NCI-H2227 treated with DMSO at 0.1 percent for 48 hours (cell line): ENCODE measurements at regions not wholly inside any gene's neighbourhood (a gene's known extent, or its start where the extent isn't known, plus 50 kb on each side); places are given as distances from the start of the nearest gene placed in this dataset.

Source experiments
- DNase-seq: peaks from one replicate; lab custom pipeline; 2025; lab: John Stamatoyannopoulos, UW

DNA sequence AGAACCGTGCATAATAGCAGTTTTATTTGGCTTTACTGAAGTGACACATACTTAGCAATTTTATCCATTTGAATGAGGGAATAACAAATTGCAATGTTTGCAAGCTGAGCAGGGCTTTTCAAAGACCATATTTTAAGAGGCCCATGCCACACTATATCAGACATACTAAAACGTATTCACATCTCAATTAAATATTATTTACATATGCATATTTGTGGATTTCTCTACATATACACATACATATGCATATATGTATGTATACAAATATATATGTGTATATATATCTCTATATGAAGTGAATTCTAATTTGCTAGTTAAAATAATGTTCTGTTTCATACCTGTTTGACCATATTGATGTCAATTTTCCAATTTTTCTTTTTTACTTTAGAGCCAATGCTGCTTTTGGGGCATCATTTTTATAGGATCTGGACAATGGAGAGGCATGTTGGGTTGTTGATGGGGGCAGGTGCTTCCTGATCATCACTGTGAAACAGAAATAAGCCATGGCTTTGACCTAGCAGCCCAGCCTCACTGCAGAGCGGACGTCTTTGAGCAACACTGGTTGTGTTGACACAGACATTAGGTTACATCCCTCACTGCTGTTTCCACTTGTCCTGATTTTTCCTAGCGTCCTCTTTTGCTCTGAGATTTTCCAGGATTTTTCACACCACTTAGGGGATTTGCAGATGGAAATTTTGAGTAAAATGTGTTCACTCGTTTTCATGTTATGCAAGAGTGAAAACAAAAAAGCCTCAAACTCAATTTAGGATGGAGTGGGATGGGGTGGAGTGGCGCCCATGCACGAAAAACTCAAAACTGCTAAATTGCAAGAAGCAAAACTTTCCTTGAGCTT is 56.9 kb downstream of the RDH14 start:
- DNase-seq: no peak

DNA sequence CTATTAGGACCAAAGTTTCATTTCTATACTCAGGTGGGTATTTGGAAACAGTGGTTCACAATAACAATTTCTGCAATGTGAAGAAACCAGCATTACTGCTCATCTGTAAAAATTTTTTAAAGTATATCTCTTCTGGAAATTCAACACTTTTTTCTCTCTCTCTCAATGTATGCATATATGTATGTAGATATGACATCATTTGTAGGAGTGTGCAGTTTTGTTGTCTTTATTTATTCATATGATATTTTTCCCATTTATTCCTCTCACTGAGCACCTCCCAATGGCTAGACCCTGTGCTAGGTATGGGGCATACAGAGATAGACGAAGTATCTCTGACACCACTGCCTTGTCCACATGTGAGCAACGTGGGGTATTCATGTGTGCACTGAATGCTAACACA is 58.3 kb downstream of the RDH14 start:
- no peak for DNase-seq

DNA sequence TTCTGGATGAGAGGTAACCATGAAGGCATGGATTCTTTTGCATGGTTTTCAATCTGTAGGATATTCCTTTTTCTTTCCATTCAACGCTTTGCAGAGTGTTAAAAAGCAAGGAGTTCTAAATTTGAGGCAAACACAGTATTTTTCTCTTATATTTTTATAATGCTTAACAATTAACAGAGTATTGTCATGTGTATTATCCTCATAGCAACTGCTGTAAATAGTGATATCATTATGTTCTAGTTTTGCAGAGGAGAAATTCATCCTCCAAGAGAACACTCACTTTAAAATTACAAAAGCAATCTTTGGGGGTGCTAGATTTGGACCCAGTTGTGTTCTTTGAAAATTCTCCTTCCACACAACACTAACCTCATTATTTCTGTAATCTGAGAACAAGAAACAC is 58.7 kb downstream of the RDH14 start:
- DNase-seq: no peak

DNA sequence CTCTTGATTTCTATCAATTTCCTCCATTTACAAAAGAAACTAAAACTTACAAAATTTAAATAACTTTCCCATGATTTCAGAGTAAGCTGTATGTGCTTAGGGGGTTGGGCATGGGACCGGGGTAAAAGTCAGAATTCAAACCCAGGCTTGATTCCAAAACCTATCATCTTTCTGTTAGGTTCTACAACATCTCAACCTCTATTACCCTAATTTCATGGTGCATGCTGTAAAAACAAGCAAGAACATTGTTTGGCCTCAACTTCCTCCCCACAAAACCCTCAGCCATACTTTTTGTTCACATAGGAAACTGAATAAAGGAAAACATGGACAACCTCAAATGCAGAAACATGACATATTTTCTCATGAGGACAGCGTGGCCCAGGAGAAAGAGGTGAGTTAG is 59.3 kb downstream of the RDH14 start:
- no peak for DNase-seq

DNA sequence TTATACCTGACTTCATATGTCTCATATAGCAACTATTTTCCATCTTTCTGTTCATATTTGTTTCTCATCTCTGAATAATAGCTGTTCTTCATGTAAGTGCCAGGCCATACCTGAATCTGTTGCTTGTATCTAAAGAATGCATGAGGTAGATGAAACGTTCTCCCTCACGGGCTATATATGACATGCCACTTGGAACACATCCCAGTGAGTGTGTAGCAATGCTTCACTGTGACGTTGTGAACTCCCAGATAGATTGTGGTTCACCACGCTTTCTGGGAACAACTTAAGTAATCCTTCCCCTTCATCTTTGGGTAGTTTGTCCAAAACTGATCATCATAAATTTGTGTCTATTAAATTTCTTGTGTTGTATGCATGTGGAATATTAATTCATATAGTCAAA is 60.1 kb downstream of the RDH14 start:
- DNase-seq: no peak

DNA sequence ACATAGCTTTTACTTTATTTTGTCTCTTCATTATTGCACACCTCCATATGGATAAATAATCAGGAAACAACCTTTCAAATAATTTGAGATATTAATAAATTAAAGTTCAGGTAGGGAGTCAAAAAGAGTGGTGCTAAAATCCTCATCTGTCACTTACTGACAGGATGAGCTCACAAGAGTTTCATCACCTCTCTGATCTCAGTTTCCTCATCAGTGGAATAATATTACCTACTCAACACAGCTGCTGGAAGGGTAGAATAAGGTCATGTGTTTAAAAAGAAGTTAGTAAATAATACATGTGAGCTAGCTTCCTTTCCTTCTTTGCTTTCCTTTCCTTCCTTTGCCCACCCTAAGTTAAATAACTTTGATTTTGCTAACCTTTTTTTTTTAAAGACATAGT is 61.9 kb downstream of the RDH14 start:
- DNase-seq: no peak

DNA sequence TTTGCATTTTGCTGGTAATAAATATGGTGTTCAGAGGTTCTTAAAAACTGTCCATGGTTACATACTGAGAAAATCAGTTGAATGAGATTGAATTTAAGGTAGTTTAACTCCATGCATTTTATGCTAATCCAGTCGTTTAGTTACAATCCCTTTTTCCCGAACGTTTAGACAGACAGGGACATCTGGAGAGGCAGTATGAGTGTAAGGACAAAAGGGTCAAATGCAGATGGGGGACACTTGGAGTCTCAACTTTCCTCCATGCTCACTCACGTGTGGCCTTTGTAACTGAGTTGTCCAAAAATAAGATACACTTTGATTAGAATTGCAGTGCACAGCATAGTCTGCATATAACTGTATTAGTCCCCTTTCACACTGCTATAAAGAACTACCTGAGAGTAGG is 63.9 kb downstream of the RDH14 start:
- no peak for DNase-seq

DNA sequence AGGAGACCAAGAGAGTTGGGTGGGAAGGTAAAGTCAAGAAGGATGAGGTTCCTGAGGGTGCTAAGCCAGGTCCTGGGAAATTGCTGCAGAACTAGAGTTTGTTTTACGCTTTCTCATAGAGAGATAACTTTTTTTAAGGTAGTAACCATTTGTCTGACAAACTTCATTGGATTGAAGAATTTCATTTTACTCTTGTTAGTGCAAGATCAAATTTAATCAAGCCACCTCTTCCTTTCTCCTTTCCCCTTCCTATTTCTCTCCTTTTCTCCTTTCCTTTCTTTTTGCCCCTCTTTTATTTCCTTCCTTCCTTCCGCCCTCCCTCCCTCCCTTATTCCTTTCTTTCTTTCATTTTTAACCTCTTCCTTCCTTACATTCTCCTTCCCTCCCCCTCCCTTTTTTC is 65.4 kb downstream of the RDH14 start:
- no peak for DNase-seq

DNA sequence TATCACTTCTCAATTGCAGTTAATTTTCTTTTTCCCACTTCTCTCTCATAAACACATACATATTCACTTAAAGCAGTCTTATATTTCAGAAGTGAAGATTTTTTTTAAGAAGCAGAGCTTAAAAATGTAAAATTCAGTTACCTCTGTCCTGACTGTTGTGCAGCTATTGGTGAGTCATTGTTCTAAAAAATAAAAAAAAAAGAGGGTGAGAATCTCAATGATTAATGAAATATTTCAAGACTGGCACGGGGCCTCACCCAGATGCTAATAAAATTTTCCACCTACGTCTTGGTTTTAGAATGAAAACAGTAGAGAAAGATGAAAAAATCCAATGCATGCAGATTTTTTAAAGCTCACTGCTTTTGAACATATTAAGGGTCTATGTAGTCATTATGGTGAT is 67.7 kb downstream of the RDH14 start:
- DNase-seq: no peak

DNA sequence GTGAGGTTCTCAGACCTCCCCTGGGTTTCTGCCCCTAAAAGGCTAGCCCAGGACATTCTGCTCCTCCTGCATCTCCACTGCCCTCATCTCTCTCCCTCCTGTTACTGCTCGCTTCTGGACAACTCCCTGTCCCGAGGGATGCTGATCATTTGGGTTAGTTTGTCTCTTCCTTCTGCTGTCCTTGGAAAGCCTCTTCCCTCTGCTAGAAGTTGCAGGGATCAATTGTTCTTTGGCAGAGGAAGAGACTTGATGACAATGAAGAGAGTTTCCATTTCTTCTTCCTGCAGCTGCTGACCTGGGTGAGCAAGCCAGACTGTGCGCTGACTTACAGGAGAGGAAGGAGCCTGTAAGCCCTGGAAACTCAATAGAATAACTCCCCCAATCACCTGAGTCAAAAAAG is 68.9 kb downstream of the RDH14 start:
- no peak for DNase-seq

DNA sequence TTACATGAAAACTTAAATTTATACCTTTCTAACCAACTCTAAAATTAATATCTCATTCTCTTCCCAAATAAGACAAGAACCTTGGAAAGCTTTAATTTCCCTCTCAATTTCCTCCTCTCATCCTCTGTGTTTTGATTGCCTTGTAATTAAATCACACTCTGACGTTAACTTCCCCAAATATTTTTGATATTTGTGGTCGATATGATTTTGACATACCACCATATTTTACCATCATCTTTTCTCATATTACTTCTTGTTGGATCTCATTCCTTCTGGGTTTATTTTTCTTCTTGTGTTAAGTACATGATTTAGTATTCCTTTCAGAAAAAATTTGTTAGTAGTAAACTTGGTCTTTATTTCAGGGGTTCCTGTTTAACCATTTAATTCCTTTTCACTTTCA is 69.6 kb downstream of the RDH14 start:
- DNase-seq: no peak

DNA sequence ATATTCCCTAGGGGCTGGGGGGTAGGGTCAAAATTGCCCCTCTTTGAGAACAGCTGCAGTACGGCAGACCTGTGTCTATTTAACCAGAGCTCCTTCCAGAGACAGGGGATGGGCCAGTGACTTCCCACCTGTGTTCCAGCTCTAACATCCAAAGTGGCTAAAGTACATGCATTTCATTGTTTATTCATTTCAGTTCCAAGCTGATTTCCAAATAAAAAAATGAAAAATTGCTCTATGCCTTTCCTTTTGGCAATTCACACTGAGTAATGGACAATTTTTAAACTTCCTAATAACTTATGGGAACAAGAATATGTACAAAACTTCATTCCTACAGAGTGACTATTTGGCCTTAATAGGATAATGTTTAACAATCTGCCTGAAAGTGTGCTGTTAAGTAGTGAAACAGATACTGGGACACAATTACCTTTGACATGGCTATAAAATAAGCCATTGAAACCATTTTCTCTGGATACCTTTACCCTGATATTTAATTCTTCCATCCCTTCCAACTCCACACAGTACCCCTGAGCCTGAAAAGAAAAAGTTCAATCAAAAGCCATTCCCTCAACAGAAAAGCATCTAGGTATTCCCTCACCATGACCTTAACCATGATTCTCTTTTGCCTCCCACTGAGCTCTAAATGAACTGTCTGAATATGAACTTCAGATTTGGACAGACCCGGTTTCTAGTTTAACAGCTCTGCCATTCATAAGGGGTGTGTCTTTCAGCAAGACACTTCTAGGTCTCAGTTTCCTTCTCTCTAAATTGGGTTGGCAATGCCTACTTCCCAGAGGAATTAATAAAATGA is 73.1 kb downstream of the RDH14 start:
- DNase-seq: no peak

DNA sequence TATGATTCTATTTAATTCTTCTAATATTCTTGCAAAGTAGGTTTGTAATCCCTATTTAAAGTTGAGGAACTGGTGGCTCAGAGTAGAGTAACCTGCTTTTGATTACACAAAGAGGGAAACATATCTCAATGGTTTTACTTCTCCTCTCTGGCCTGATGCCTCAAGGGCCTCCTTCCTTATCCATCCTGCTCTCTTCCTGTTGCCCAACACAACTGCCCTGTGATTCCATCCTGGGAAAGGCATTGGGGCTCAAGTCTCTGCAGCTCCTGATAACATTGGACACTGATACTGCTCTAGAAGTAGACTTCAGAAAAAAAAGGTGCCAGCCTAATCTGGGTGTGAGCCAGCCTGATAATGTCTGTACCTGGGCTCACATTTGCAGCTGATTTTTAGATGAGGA is 75.8 kb downstream of the RDH14 start:
- no peak for DNase-seq

DNA sequence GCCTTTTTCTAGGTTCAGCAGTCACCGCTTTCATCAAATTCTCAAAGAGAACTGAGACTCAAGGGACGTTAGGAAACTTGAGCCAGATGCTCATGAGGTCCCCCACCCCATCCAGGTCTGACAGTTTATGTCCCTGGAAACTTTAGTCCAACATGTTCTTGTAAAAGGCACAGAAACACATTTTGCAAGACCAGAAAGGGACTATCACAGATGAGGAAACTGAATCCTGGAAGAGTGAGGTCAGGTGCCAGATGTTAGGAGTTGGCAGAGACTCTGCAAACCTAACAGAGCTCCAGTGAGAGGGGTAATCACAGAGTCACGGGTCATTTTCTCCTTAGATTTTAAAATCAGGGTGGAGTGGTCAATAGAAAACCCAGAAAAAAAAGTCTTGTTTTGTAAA is 76.6 kb downstream of the RDH14 start:
- no peak for DNase-seq

DNA sequence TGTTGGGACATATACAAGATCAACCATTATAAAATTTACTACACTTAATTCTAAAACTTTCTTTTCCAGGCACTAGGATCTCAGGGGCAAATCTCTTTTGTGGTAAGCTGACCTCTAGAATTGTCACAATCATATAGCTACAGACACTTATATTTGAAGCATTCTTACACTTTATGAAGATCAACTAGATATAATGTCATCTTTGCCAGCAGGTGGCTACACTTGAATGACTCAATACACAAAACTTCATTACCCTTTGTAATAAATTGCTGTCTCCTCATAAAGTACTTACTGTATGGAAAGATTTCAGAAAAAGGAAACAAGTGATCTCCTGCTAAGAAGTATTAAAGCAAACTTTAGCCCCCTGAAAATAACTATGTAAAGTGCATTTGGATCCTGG is 77.8 kb downstream of the RDH14 start:
- DNase-seq: no peak

DNA sequence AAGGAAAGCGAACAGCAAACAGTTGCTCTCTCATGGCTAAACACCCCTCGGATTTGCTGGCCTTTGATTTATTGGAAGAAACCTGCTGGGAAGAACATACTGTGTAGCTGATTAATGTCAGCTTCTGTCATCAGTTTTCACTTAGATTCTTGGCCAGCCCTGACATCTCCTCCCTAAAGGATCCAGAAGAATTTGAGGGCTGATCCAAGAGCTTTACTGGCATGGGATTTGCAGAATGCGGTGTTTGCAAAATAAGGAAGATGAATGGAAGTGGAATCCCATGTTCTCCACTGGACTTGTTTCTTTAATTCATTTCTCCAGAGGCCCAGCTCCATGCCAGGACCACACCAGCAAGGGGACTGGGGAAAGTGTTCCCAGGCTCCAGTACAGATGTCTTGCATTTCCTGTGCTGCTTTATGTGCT is 80.5 kb downstream of the RDH14 start:
- no peak for DNase-seq

DNA sequence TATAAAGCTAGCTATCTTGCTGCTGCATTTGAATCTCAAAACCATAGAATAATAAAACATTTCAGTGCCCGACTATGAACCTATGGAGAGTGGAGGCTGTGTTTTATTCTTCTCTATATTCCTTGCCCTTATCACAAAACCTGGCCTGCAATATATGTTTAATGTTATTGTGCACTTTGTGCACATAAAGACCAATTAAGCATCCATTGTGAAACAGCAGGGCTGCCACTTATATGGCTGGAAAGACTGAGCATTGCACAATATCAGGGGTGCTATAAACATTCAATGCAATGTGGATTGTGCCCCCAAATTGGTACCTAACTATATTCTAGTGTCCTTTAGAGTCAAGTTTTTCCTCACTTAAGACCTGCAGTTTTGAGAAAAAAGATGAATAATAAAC is 83.2 kb downstream of the RDH14 start:
- no peak for DNase-seq

DNA sequence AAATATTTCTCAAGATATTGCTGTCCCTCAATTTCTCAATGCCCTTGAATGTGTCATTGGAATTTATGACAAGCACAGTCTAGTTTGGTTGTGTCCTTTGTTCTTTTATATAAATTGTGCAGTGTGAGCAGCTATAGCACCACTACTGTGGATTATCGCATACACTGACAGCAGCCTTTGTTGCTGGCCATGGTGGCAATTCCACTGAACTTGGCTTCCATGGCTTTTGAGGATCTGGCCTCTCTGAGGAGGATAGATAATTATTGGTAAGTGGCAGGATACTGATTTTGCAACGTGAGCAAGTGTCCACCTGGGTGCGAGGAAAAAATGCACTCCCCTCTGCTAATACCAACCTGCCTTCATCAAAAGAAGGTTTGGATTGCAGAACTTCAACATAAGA is 84.0 kb downstream of the RDH14 start:
- no peak for DNase-seq

DNA sequence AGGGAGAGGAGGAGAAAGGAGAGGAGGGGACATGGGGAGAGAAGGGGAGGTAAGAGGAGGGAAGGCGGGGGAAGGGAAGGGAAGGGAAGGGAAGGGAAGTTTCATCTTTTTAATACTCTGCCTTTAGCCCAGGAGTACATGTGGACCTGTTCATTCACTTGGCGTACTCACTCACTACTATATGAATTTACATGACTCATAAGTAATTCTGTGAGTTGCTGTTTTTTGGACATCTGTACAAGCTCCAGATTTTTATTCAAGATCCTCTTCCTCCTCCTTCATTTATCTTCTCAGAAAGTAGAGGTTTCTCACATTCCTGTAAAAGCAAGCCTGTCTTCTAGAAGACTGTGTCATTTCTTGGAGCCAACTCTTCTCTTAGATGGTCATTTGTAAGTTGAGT is 84.6 kb downstream of the RDH14 start:
- DNase-seq: no peak

DNA sequence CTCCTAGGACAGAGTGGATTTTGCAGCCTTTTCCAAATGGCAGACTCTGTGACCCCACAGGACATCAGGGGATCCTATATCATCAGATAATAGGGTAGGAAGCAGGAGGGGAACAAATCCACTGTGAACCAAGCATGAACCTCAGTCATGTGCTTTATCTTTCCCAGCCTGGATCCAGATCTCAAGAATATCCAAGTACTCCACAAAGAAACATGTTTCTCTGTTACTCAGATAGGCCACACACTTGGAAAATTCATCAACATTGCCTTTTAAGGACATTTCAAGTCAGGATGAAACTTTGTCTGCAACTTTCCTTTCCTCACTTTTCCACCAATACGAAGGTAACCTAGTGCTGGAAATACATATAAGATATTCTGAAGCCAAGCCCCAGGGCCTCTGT is 85.8 kb downstream of the RDH14 start:
- DNase-seq: no peak

DNA sequence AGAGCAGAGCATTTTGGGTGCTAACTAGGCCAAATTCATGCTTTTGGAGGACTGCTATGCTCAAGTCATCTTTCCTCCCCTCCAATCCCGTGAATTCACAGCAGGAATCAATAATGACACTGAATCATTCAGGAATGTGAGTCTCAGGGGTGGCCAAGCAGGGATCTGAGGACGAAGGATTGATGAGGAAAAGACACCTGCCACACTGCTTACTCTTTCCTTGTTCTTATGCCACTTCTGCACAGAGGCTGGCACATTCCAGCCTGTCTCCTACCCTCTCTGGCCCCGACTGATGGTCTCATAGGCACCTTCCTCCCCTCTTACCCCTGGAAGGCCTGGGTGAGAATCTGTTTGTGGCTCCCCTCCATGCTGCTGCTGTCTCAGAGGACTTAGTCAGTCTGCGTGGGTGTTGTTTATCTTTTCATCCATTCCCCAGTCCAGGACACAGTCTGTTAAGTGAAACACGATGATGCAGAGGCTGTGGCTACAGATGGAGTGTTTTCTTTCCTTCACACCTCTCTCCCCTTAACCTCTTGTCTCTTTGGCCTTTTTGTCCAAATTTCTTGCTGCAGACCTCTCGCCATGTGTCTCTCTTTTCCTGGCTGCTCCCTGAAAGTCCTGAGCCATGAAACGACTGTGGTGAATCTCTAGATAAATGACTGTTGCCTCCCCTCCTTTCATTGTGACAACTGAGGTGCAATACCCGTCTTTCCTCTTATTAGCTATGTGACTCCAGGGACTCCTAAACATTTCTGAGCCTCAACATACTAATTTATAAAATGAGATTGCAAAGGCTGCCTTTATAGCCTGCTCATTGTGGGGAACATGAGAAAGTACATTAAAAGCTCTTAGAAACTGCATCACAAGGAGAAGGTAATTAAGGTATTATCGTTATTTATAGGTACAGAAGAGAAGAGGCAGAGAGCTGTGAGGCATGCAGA is 86.9 kb downstream of the RDH14 start:
- no peak for DNase-seq

DNA sequence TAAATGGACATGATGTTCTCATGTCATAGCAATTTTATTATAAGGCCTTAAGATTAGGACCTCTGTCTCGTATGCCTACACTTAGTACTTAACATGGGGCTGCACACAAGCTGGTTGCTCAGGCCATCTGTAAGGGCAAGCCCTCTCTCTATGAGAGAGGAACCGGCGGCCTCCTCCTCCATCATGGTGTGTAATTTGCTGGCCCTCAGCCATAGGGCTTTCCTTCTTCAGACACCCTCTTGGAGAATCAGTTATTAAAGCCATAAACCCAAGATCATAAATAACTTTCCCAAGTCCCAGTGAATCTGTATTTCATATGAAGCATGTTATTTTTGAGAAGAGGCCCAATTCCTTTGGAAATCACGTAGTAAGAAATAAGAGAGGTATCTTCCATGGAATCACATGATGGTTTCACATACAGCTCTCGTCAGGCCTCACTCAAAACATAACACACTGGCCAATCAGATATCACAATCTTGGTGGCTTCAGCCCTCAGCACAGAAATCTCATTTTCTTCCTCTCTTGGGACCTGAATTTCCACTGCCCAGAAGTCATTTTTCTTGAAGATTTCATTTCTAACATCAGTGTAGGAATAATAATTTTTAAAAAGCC is 92.6 kb downstream of the RDH14 start:
- DNase-seq: no peak
